Left cardiac atrium (tissue), 4 donors: ENCODE measurements at regions not wholly inside any gene's neighbourhood (a gene's known extent, or its start where the extent isn't known, plus 50 kb on each side); places are given as distances from the start of the nearest gene placed in this dataset.
"Not testable (repeated sequence)": the region's sequence is repeated elsewhere in the genome, so short reads cannot be mapped to it uniquely, and the experiment has no call there.

Experiments used
- ATAC-seq, 2 donors: fragments of 200-7000 bp; cut with Tn5 transposase; one replicate each; pipeline ENCODE4 v1.9.1; 2020; ENCODE audit warnings: mild to moderate bottlenecking in 2 of 2, moderate library complexity in 2 of 2
- DNase-seq: peaks from one replicate; pipeline ENCODE4 v3.0.0-alpha.2; 2020
- intact Hi-C, 2 donors: fragments of 100-400 bp; cut with DNase I; formaldehyde crosslinking; loops; one replicate each; pipeline versions ENCODE4 v1.14.1 to v1.15.1; 2022 to 2023
- donor health status: DM: no; HTN: yes; CAD: no.
- donor health status: DM: no; HTN: yes; CAD: no; lungs with severe emphysema.
- donor health status: DM: yes; HTN: yes; CAD: no.
- donor health status: Dilated cardiomyopathy.

- intact Hi-C loops, result no loop called here
- ATAC-seq (no peak), DNase-seq (no peak)
Observed at GRCh38 chr7:119692541-119692940, 580.4 kb upstream of the KCND2 start.

GRCh38 chr7:119694506-119694905 lies 578.5 kb upstream of the KCND2 start:
- no peak for DNase-seq
- intact Hi-C loops, result no loop called here
- no peak for ATAC-seq

- DNase-seq, result no peak
- ATAC-seq, result no peak
- intact Hi-C loops, result no loop called here
Observed at GRCh38 chr7:119696336-119696735, 576.6 kb upstream of the KCND2 start.

- intact Hi-C loops, result no loop called here
- DNase-seq (no peak), ATAC-seq (no peak)
Observed at GRCh38 chr7:119703895-119704294, 569.1 kb upstream of the KCND2 start.

- no peak for ATAC-seq
- intact Hi-C loops, result no loop called here
Observed at GRCh38 chr7:119706608-119707007, 566.4 kb upstream of the KCND2 start.

GRCh38 chr7:119708891-119709290 lies 564.1 kb upstream of the KCND2 start:
- no peak for DNase-seq
- intact Hi-C loops, result no loop called here
- ATAC-seq, result no peak

More at GRCh38 chr7:119706608-119707007, 566.4 kb upstream of the KCND2 start:
- DNase-seq, result no peak

GRCh38 chr7:119711104-119711503 lies 561.9 kb upstream of the KCND2 start:
- ATAC-seq, result no peak
- DNase-seq, result no peak
- intact Hi-C loops, result no loop called here

GRCh38 chr7:119712886-119713462 lies 560.0 kb upstream of the KCND2 start:
- DNase-seq (no peak), ATAC-seq (no peak)
- intact Hi-C loops, result no loop called here

- intact Hi-C loops, result no loop called here
- no peak for DNase-seq
- ATAC-seq, result no peak
Observed at GRCh38 chr7:119713606-119714005, 559.4 kb upstream of the KCND2 start.

GRCh38 chr7:119720541-119720940 lies 552.4 kb upstream of the KCND2 start:
- intact Hi-C loops, result no loop called here
- no peak for ATAC-seq
- no peak for DNase-seq

GRCh38 chr7:119724041-119724792 lies 548.8 kb upstream of the KCND2 start:
- intact Hi-C loops, result no loop called here
- ATAC-seq (no peak), DNase-seq (no peak)

- no peak for DNase-seq
- intact Hi-C loops, result no loop called here
- ATAC-seq, result no peak
Observed at GRCh38 chr7:119733127-119733879, 539.7 kb upstream of the KCND2 start.

GRCh38 chr7:119737390-119737789 lies 535.6 kb upstream of the KCND2 start:
- DNase-seq, result no peak
- intact Hi-C loops, result no loop called here
- no peak for ATAC-seq

GRCh38 chr7:119745280-119745679 lies 527.7 kb upstream of the KCND2 start:
- DNase-seq, ATAC-seq, intact Hi-C loops: not testable (repeated sequence)

- intact Hi-C loops, result no loop called here
- ATAC-seq (no peak), DNase-seq (no peak)
Observed at GRCh38 chr7:119748251-119748860, 524.6 kb upstream of the KCND2 start.

GRCh38 chr7:119748991-119749390 lies 524.0 kb upstream of the KCND2 start:
- ATAC-seq, result no peak
- intact Hi-C loops, result no loop called here
- no peak for DNase-seq

GRCh38 chr7:119756687-119757086 lies 516.3 kb upstream of the KCND2 start:
- no peak for DNase-seq
- ATAC-seq, result no peak
- intact Hi-C loops, result no loop called here

GRCh38 chr7:119758254-119758653 lies 514.7 kb upstream of the KCND2 start:
- no peak for DNase-seq
- intact Hi-C loops, result no loop called here
- no peak for ATAC-seq

GRCh38 chr7:119761776-119762175 lies 511.2 kb upstream of the KCND2 start:
- no peak for ATAC-seq
- no peak for DNase-seq
- intact Hi-C loops, result no loop called here

GRCh38 chr7:119782286-119782685 lies 490.7 kb upstream of the KCND2 start:
- ATAC-seq (no peak), DNase-seq (no peak)
- intact Hi-C loops, result no loop called here
